AG10803 (cell line): ENCODE measurements at regions not wholly inside any gene's neighbourhood (a gene's known extent, or its start where the extent isn't known, plus 50 kb on each side); places are given as distances from the start of the nearest gene placed in this dataset.

ENCODE experiments used
- DNase-seq: peaks from one replicate; pipeline ENCODE4 v3.0.0; 2010; ENCODE audit warnings: low read depth
- H3K4me3 ChIP-seq: 2 replicates; pipeline ENCODE4 v1.5.1; 2011; ENCODE audit warnings: mild to moderate bottlenecking, low read length, control low read depth
- TF ChIP-seq, protein P1 (sequence below): conservative IDR thresholded peaks from 2 replicates; pipeline ENCODE4 v1.5.1; 2011; ENCODE audit warnings: mild to moderate bottlenecking, low read length, control low read depth, inconsistent platforms

- no peak overlapping the region for H3K4me3 ChIP-seq
- TF ChIP-seq, protein P1, sequence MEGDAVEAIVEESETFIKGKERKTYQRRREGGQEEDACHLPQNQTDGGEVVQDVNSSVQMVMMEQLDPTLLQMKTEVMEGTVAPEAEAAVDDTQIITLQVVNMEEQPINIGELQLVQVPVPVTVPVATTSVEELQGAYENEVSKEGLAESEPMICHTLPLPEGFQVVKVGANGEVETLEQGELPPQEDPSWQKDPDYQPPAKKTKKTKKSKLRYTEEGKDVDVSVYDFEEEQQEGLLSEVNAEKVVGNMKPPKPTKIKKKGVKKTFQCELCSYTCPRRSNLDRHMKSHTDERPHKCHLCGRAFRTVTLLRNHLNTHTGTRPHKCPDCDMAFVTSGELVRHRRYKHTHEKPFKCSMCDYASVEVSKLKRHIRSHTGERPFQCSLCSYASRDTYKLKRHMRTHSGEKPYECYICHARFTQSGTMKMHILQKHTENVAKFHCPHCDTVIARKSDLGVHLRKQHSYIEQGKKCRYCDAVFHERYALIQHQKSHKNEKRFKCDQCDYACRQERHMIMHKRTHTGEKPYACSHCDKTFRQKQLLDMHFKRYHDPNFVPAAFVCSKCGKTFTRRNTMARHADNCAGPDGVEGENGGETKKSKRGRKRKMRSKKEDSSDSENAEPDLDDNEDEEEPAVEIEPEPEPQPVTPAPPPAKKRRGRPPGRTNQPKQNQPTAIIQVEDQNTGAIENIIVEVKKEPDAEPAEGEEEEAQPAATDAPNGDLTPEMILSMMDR, result no peak
- no peak for DNase-seq
These were observed 295.4 kb upstream of the STXBP5 start for GRCh38 chr6:146908786-146909185.

- no peak overlapping the region for H3K4me3 ChIP-seq
- TF ChIP-seq, protein P1, result no peak
- no peak for DNase-seq
These were observed 294.8 kb upstream of the STXBP5 start for GRCh38 chr6:146909376-146909775.

DNA sequence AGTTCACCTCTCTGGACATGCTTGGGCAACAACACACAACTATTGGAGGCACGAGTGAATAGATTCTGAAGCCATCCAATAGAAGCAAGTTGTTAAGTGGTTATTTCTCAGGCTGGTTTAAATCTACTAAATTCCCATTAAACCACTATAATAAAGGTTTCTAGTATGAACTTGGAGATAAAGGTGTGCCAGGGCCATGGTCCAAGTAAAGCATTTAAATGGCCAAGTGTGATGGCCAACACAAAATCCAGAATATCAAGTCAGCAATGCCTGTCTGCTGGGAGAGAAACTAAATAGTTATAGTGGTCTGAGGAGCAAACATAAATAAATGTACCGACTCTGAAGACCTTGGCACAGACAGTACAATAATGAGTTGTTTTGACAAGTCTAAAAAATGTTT is 294.3 kb upstream of the STXBP5 start:
- no peak for DNase-seq
- TF ChIP-seq, protein P1, result no peak
- no peak overlapping the region for H3K4me3 ChIP-seq

DNA sequence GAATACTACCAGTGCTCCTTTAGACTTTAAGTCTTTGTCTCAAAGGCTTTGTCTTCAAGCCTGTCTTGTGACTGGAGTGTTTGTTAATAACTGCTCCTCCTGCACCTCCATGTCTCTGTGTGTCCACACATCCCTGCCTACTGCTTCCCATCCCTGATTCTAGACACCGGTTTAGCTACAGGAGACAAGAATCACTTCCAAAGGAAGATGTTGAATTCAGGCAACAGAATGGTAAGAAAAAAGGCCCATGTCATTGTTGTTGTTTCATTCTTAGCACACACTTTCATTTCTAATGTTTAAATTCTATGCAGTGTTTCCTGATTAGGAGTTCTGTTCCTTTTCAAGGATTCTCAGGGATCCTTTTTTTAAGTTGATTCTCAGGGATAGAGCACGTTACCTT is 293.6 kb upstream of the STXBP5 start:
- H3K4me3 ChIP-seq, result no peak overlapping the region
- TF ChIP-seq, protein P1, result no peak
- no peak for DNase-seq

- H3K4me3 ChIP-seq, result no peak overlapping the region
- TF ChIP-seq, protein P1, result no peak
- DNase-seq, result no peak
These were observed 292.5 kb upstream of the STXBP5 start for GRCh38 chr6:146911635-146912215.

DNA sequence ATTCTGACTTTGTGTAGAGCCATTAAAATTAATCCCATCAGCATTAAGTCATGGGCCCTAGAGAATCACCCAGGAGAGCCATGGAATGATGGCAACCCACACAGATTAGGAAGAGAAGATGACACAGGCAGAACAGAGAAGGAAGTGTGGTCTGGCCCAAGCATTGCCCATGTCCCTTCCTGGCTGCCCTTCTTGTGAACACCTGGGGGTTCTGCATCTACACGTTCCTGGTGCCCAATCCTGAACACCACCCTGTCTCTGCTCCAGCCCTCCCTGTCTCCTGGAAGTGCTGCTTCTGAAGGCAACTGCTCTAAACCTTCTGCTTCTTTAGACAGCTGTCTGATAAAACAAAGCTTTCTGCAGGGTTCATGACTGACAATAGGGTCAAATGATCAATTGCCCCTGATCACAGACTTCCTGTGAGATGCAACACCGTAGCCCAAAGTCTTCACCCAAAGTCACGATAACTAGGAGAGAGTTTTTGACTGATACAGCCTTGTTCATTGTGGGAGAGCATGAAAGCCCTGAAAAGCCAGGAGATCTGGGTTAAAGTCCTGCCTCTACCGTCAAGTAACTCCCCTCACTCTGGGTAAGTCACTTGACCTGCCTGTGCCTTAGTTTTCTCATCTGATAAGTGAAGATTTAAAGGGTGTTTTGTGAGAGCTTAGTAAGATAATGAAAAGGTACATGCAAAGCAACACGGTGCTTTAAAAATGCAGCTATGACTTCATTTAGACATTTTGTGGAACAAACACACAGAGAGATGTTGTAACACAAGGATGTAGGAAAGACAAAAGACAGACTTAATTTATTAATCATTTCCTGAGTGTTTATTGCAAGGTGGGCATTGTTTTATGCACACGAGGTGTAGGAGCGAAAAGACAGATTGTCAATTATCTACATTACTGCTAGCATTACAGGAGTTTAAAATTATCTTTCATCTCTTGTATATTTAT is 291.2 kb upstream of the STXBP5 start:
- peak overlapping the region; percentile 36 for H3K4me3 ChIP-seq
- TF ChIP-seq, protein P1, result no peak
- DNase-seq, result peak; percentile 29

GRCh38 chr6:146913842-146914488 is 290.3 kb upstream of the STXBP5 start:
- TF ChIP-seq, protein P1, result peak; percentile 31; the same call in 1 of the 2 replicates
- H3K4me3 ChIP-seq, result peak overlapping the region; percentile 36
- peak; percentile 99 for DNase-seq
